Peyer's patch (tissue), 4 donors: ENCODE measurements at regions not wholly inside any gene's neighbourhood (a gene's known extent, or its start where the extent isn't known, plus 50 kb on each side); places are given as distances from the start of the nearest gene placed in this dataset.

Experiments
- POLR2A ChIP-seq, 2 donors: fragments of 450-650 bp; IDR thresholded peaks; one replicate each; pipeline ENCODE4 v1.5.1; 2017; ENCODE audit warnings: antibody characterized with exemption in 2 of 2, mild to moderate bottlenecking in 2 of 2, moderate library complexity in 2 of 2
- TF ChIP-seq, protein P1 (sequence below), 6 experiments: fragments of 450-650 bp in 4 of 6; fragments of 200-600 bp in 2 of 6; sonication (generic) in 1 of 6; IDR thresholded peaks; one replicate each; pipeline ENCODE4 v1.5.1; 2017 to 2019; ENCODE audit warnings: antibody characterized with exemption in 6 of 6, mild to moderate bottlenecking in 3 of 6, moderate library complexity in 1 of 6

GRCh38 chr16:75899163-75899562 is 172.9 kb upstream of the CPHXL start:
- TF ChIP-seq, protein P1, sequence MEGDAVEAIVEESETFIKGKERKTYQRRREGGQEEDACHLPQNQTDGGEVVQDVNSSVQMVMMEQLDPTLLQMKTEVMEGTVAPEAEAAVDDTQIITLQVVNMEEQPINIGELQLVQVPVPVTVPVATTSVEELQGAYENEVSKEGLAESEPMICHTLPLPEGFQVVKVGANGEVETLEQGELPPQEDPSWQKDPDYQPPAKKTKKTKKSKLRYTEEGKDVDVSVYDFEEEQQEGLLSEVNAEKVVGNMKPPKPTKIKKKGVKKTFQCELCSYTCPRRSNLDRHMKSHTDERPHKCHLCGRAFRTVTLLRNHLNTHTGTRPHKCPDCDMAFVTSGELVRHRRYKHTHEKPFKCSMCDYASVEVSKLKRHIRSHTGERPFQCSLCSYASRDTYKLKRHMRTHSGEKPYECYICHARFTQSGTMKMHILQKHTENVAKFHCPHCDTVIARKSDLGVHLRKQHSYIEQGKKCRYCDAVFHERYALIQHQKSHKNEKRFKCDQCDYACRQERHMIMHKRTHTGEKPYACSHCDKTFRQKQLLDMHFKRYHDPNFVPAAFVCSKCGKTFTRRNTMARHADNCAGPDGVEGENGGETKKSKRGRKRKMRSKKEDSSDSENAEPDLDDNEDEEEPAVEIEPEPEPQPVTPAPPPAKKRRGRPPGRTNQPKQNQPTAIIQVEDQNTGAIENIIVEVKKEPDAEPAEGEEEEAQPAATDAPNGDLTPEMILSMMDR (IDR thresholded peaks at IDR 0.05): no peak
- TF ChIP-seq POLR2A (IDR thresholded peaks at IDR 0.05): no peak
